HepG2 (cell line): ENCODE measurements at regions not wholly inside any gene's neighbourhood (a gene's known extent, or its start where the extent isn't known, plus 50 kb on each side); places are given as distances from the start of the nearest gene placed in this dataset.
A peak's percentile ranks its signal among the peaks of the same experiment; 100 is the strongest.

ENCODE experiments used
- GATA4 ChIP-seq: sonication (generic); IDR thresholded peaks from 2 replicates; pipeline ENCODE4 v1.6.1; 2016; ENCODE audit warnings: antibody characterized with exemption, low read depth, borderline replicate concordance
- HMGA1 ChIP-seq: sonication (generic); formaldehyde crosslinking; conservative IDR thresholded peaks from 2 replicates; pipeline ENCODE4 v1.4.0; 2020; ENCODE audit warnings: missing genetic modification reagents
- PPARG ChIP-seq: conservative IDR thresholded peaks from 2 replicates; pipeline ENCODE4 v1.6.1; 2016; ENCODE audit warnings: missing biosample characterization, missing genetic modification reagents
- RARA ChIP-seq: IDR thresholded peaks from 2 replicates; pipeline ENCODE4 v1.6.1; 2016; ENCODE audit warnings: missing genetic modification reagents, missing compliant biosample characterization
- RXRB ChIP-seq: IDR thresholded peaks from 2 replicates; pipeline ENCODE4 v1.6.1; 2016; ENCODE audit warnings: borderline replicate concordance, missing genetic modification reagents, missing compliant biosample characterization
- ZMYM3 ChIP-seq: sonication (generic); formaldehyde crosslinking; IDR thresholded peaks from 2 replicates; pipeline ENCODE4 v1.5.1; 2020; ENCODE audit warnings: mild to moderate bottlenecking, missing genetic modification reagents
- ZNF841 ChIP-seq: sonication (generic); formaldehyde crosslinking; IDR thresholded peaks from 2 replicates; pipeline ENCODE4 v1.8.1; 2023; ENCODE audit warnings: missing genetic modification reagents, borderline replicate concordance
- TF ChIP-seq, protein P1 (sequence below): sonication (generic); formaldehyde crosslinking; IDR thresholded peaks from 2 replicates; pipeline ENCODE4 v1.4.0; 2020; ENCODE audit warnings: missing genetic modification reagents, borderline replicate concordance
- TF ChIP-seq, protein P2 (sequence below): sonication (generic); formaldehyde crosslinking; IDR thresholded peaks from 2 replicates; pipeline ENCODE4 v1.5.1; 2020; ENCODE audit warnings: mild to moderate bottlenecking, missing genetic modification reagents, borderline replicate concordance
- TF ChIP-seq, protein P3 (sequence below): sonication (generic); formaldehyde crosslinking; IDR thresholded peaks from 2 replicates; pipeline ENCODE4 v1.4.0; 2020; ENCODE audit warnings: mild to moderate bottlenecking, missing genetic modification reagents

DNA sequence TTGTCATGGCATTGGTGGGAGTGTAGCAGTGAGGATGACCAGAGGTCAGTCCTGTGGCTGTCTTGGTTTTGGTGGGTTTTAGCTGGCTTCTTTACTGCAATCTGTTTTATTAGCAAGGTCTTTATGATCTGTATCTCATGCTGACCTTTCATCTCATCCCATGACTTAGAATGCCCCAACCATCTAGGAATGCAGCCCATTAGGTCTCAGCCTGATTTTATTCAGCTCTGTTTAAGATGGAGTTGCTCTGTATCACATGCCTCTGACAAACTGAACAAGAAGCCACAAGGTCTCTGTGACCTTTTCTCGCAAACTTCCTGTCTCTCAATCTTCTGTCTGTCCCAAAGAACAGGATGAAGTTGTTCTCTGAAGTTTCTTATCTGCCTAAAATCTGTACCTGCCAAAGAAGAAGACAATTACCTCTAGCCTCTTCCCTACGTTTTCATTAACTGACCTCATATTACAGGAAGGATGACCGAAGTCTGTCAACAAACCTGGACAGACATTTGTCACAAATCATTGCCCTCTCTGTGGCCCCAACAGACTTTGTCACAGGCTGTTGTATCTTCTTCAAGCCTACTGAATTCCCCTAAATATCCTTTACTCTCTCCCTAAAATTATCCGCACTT, 284.2 kb upstream of the SEMA6A start (continued):
- TF ChIP-seq, protein P1, sequence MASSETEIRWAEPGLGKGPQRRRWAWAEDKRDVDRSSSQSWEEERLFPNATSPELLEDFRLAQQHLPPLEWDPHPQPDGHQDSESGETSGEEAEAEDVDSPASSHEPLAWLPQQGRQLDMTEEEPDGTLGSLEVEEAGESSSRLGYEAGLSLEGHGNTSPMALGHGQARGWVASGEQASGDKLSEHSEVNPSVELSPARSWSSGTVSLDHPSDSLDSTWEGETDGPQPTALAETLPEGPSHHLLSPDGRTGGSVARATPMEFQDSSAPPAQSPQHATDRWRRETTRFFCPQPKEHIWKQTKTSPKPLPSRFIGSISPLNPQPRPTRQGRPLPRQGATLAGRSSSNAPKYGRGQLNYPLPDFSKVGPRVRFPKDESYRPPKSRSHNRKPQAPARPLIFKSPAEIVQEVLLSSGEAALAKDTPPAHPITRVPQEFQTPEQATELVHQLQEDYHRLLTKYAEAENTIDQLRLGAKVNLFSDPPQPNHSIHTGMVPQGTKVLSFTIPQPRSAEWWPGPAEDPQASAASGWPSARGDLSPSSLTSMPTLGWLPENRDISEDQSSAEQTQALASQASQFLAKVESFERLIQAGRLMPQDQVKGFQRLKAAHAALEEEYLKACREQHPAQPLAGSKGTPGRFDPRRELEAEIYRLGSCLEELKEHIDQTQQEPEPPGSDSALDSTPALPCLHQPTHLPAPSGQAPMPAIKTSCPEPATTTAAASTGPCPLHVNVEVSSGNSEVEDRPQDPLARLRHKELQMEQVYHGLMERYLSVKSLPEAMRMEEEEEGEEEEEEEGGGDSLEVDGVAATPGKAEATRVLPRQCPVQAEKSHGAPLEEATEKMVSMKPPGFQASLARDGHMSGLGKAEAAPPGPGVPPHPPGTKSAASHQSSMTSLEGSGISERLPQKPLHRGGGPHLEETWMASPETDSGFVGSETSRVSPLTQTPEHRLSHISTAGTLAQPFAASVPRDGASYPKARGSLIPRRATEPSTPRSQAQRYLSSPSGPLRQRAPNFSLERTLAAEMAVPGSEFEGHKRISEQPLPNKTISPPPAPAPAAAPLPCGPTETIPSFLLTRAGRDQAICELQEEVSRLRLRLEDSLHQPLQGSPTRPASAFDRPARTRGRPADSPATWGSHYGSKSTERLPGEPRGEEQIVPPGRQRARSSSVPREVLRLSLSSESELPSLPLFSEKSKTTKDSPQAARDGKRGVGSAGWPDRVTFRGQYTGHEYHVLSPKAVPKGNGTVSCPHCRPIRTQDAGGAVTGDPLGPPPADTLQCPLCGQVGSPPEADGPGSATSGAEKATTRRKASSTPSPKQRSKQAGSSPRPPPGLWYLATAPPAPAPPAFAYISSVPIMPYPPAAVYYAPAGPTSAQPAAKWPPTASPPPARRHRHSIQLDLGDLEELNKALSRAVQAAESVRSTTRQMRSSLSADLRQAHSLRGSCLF, result no peak
- no peak for TF ChIP-seq HMGA1 (CRISPR knock-in tag)
- TF ChIP-seq PPARG, result peak; percentile 81; the same call in 1 of the 2 replicates
- TF ChIP-seq ZMYM3 (CRISPR knock-in tag), result no peak
- TF ChIP-seq RXRB (CRISPR knock-in tag), result peak; percentile 76; the same call in 1 of the 2 replicates
- TF ChIP-seq GATA4, result peak; percentile 81; the same call in 1 of the 2 replicates
- TF ChIP-seq, protein P2, sequence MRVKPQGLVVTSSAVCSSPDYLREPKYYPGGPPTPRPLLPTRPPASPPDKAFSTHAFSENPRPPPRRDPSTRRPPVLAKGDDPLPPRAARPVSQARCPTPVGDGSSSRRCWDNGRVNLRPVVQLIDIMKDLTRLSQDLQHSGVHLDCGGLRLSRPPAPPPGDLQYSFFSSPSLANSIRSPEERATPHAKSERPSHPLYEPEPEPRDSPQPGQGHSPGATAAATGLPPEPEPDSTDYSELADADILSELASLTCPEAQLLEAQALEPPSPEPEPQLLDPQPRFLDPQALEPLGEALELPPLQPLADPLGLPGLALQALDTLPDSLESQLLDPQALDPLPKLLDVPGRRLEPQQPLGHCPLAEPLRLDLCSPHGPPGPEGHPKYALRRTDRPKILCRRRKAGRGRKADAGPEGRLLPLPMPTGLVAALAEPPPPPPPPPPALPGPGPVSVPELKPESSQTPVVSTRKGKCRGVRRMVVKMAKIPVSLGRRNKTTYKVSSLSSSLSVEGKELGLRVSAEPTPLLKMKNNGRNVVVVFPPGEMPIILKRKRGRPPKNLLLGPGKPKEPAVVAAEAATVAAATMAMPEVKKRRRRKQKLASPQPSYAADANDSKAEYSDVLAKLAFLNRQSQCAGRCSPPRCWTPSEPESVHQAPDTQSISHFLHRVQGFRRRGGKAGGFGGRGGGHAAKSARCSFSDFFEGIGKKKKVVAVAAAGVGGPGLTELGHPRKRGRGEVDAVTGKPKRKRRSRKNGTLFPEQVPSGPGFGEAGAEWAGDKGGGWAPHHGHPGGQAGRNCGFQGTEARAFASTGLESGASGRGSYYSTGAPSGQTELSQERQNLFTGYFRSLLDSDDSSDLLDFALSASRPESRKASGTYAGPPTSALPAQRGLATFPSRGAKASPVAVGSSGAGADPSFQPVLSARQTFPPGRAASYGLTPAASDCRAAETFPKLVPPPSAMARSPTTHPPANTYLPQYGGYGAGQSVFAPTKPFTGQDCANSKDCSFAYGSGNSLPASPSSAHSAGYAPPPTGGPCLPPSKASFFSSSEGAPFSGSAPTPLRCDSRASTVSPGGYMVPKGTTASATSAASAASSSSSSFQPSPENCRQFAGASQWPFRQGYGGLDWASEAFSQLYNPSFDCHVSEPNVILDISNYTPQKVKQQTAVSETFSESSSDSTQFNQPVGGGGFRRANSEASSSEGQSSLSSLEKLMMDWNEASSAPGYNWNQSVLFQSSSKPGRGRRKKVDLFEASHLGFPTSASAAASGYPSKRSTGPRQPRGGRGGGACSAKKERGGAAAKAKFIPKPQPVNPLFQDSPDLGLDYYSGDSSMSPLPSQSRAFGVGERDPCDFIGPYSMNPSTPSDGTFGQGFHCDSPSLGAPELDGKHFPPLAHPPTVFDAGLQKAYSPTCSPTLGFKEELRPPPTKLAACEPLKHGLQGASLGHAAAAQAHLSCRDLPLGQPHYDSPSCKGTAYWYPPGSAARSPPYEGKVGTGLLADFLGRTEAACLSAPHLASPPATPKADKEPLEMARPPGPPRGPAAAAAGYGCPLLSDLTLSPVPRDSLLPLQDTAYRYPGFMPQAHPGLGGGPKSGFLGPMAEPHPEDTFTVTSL (CRISPR knock-in tag), result peak; percentile 74; the same call in 1 of the 2 replicates
- no peak for TF ChIP-seq ZNF841 (CRISPR knock-in tag)
- peak; percentile 92 for TF ChIP-seq RARA (CRISPR knock-in tag)
- TF ChIP-seq, protein P3, sequence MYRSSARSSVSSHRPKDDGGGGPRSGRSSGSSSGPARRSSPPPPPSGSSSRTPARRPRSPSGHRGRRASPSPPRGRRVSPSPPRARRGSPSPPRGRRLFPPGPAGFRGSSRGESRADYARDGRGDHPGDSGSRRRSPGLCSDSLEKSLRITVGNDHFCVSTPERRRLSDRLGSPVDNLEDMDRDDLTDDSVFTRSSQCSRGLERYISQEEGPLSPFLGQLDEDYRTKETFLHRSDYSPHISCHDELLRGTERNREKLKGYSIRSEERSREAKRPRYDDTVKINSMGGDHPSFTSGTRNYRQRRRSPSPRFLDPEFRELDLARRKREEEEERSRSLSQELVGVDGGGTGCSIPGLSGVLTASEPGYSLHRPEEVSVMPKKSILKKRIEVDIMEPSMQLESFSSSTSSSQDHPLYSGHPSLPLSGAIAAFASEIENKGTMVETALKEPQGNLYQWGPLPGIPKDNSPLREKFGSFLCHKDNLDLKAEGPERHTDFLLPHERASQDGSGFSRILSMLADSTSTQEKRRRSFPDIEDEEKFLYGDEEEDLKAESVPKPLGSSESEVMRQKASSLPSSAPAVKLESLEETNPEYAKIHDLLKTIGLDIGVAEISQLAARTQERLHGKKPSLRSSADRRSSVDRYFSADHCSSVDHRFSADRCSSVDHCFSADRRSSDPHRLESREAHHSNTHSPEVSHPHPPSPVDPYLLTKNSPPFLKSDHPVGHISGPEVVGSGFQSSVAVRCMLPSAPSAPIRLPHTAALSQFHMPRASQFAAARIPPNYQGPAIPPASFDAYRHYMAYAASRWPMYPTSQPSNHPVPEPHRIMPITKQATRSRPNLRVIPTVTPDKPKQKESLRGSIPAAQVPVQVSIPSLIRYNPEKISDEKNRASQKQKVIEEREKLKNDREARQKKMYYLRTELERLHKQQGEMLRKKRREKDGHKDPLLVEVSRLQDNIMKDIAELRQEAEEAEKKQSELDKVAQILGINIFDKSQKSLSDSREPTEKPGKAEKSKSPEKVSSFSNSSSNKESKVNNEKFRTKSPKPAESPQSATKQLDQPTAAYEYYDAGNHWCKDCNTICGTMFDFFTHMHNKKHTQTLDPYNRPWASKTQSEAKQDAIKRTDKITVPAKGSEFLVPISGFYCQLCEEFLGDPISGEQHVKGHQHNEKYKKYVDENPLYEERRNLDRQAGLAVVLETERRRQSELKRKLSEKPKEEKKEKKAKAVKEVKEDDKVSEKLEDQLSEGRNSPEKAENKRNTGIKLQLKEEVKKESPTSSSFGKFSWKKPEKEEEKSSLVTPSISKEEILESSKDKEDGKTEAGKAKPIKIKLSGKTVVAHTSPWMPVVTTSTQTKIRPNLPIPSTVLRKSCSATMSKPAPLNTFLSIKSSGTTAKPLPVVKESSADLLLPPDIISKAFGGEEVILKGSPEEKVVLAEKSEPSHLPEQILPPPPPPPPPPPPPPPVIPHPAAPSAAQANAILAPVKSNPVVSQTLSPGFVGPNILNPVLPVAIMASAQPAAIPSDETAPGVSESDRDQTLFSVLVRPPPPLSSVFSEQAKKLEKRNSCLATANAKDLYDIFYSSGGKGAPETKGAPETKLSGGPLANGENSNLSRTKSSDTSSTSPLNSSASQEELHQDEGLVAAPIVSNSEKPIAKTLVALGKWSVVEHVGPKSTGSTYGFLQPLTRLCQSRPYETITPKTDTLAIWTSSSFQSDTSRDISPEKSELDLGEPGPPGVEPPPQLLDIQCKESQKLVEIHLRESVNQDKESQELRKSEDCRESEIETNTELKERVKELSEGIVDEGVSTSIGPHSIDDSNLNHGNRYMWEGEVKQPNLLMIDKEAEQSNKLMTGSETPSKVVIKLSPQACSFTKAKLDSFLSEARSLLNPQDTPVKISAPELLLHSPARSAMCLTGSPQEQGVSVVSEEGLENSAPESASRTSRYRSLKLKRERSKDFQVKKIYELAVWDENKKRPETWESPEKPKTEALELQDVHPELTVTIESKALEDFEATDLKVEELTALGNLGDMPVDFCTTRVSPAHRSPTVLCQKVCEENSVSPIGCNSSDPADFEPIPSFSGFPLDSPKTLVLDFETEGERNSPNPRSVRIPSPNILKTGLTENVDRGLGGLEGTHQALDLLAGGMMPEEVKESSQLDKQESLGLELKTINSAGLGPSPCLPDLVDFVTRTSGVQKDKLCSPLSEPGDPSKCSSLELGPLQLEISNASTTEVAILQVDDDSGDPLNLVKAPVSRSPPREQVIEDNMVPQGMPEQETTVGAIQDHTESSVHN, result no peak
